ENCODE measurements at regions not wholly inside any gene's neighbourhood (a gene's known extent, or its start where the extent isn't known, plus 50 kb on each side); places are given as distances from the start of the nearest gene placed in this dataset.

DNA sequence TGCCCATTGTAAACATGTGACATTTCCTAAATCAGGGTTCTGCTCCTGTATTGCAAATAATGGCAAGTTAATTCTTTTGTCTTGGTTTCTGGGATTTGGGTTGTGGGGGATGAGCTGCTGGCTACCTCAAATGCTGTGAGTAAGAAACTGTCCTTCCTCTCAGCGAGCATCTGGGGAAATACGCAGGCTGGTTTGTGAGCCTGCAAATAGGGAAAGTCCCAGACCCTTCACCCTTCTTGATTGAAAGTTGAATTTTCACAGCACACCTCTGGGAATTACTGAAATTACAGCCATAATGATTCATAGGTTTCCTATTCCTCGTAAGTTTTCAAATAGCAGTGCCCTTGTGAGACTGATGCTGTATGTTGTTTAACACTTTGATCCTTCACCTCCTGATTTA is 138.1 kb downstream of the TBXT start:
- Histone ChIP-seq H3K4me3 (ENCODE audit: insufficient read depth, low read length, poor library complexity, severe bottlenecking) (no peak overlapping the region), H3K27ac (ENCODE audit: low read depth, low read length) (no peak overlapping the region), H3K9me3 (ENCODE audit: insufficient read depth, low read length) (no peaks in the 10 kb centered on the region), H2AFZ (ENCODE audit: low read depth, low read length, severe bottlenecking) (no peak overlapping the region), H3K9me2 (replicated peaks; ENCODE audit: insufficient read depth, low read length) (no peaks in the 10 kb centered on the region), H4K20me1 (ENCODE audit: low read depth, low read length) (no peaks in the 10 kb centered on the region), H3K27me3 (ENCODE audit: low read length) (no peaks in the 10 kb centered on the region), H3K4me2 (ENCODE audit: low read depth, low read length, poor library complexity, severe bottlenecking) (no peak overlapping the region), H3K79me2 (ENCODE audit: insufficient read depth, low read length) (no peaks in the 10 kb centered on the region), H3K9ac (ENCODE audit: low read length) (no peak overlapping the region), H3K36me3 (ENCODE audit: low read length) (no peaks in the 10 kb centered on the region), H3F3A (ENCODE audit: insufficient read depth) (0 out of 2 replicates have a peak, but pooled peaks cover 9% of the 10 kb centered on the region)
- TF ChIP-seq, protein P1, sequence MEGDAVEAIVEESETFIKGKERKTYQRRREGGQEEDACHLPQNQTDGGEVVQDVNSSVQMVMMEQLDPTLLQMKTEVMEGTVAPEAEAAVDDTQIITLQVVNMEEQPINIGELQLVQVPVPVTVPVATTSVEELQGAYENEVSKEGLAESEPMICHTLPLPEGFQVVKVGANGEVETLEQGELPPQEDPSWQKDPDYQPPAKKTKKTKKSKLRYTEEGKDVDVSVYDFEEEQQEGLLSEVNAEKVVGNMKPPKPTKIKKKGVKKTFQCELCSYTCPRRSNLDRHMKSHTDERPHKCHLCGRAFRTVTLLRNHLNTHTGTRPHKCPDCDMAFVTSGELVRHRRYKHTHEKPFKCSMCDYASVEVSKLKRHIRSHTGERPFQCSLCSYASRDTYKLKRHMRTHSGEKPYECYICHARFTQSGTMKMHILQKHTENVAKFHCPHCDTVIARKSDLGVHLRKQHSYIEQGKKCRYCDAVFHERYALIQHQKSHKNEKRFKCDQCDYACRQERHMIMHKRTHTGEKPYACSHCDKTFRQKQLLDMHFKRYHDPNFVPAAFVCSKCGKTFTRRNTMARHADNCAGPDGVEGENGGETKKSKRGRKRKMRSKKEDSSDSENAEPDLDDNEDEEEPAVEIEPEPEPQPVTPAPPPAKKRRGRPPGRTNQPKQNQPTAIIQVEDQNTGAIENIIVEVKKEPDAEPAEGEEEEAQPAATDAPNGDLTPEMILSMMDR (IDR thresholded peaks at IDR 0.05; ENCODE audit: insufficient read depth, low read length, poor library complexity, severe bottlenecking) = no peak
- TF ChIP-seq EZH2phosphoT487 (conservative IDR thresholded peaks at IDR 0.05; ENCODE audit: low read length) = no peak

DNA sequence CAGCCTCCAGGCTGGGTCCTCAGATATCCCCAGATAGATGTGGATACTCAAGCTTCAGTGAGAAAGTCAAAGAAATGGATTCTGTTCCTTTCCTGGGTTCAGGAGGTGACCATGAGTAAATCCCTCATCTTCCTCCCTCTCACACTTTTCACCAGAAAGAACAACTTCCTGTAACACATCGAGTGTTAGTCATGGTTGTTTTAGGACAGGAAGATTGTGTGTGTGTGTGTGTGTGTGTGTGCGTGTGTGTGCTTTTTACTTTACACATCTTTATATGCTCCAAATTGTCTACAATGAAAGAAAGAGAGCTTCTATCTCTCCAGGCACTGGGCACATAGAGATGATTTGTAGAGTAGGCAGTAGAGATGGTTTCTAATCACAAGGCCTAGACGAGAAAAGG is 139.9 kb downstream of the TBXT start:
- Histone ChIP-seq H2AFZ (ENCODE audit: low read depth, low read length, severe bottlenecking) (no peak overlapping the region), H3K4me3 (ENCODE audit: insufficient read depth, low read length, poor library complexity, severe bottlenecking) (no peak overlapping the region), H3K27ac (ENCODE audit: low read depth, low read length) (no peak overlapping the region)

DNA sequence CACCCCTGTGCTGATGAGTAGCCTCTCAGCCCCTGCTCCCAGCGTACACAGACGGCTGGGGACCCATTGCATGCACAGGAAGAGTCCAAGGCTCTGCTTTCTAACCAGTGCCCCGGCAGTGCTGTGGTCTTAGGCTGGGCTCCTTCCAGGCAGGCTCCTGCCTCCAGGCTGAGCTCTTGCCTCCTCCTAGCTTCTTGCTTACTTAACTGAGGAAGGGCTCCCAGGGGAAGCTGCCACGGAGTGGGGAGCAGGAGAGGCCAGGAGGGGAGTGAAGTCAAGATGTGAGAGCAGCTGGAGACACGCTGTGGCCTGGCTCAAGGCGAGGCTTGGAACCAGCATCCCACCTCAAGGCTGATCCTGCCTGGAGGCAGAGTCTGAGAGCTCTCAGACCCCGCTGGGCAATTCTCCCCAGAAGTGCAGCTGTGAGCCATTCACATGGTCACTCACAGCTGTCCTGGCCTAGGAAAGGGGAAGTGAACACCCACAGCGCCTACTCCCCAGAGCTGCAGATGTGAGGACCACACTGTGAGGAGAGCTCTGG is 141.0 kb downstream of the TBXT start:
- Histone ChIP-seq H3F3A (ENCODE audit: insufficient read depth) (0 out of 2 replicates have a peak, but pooled peaks cover 9% of the 10 kb centered on the region), H3K9ac (ENCODE audit: low read length) (no peak overlapping the region), H3K27me3 (ENCODE audit: low read length) (no peaks in the 10 kb centered on the region), H3K27ac (ENCODE audit: low read depth, low read length) (no peak overlapping the region), H2AFZ (ENCODE audit: low read depth, low read length, severe bottlenecking) (no peak overlapping the region), H3K4me2 (ENCODE audit: low read depth, low read length, poor library complexity, severe bottlenecking) (no peak overlapping the region), H4K20me1 (ENCODE audit: low read depth, low read length) (no peaks in the 10 kb centered on the region), H3K79me2 (ENCODE audit: insufficient read depth, low read length) (no peaks in the 10 kb centered on the region), H3K4me3 (ENCODE audit: insufficient read depth, low read length, poor library complexity, severe bottlenecking) (no peak overlapping the region), H3K36me3 (ENCODE audit: low read length) (no peaks in the 10 kb centered on the region), H3K9me3 (ENCODE audit: insufficient read depth, low read length) (no peaks in the 10 kb centered on the region), H3K9me2 (replicated peaks; ENCODE audit: insufficient read depth, low read length) (no peaks in the 10 kb centered on the region)
- TF ChIP-seq EZH2phosphoT487 (conservative IDR thresholded peaks at IDR 0.05; ENCODE audit: low read length) = no peak
- TF ChIP-seq, protein P1 (IDR thresholded peaks at IDR 0.05; ENCODE audit: insufficient read depth, low read length, poor library complexity, severe bottlenecking) = no peak

More for the DNA sequence above, 139.9 kb downstream of the TBXT start:
- Histone ChIP-seq H3K9me3 (ENCODE audit: insufficient read depth, low read length) (no peaks in the 10 kb centered on the region), H4K20me1 (ENCODE audit: low read depth, low read length) (no peaks in the 10 kb centered on the region), H3K36me3 (ENCODE audit: low read length) (no peaks in the 10 kb centered on the region), H3K9me2 (replicated peaks; ENCODE audit: insufficient read depth, low read length) (no peaks in the 10 kb centered on the region), H3K4me2 (ENCODE audit: low read depth, low read length, poor library complexity, severe bottlenecking) (no peak overlapping the region), H3F3A (ENCODE audit: insufficient read depth) (0 out of 2 replicates have a peak, but pooled peaks cover 9% of the 10 kb centered on the region), H3K9ac (ENCODE audit: low read length) (no peak overlapping the region), H3K27me3 (ENCODE audit: low read length) (no peaks in the 10 kb centered on the region), H3K79me2 (ENCODE audit: insufficient read depth, low read length) (no peaks in the 10 kb centered on the region)
- no peak for TF ChIP-seq EZH2phosphoT487 (conservative IDR thresholded peaks at IDR 0.05; ENCODE audit: low read length)
- TF ChIP-seq, protein P1 (IDR thresholded peaks at IDR 0.05; ENCODE audit: insufficient read depth, low read length, poor library complexity, severe bottlenecking) = no peak

Data from SU-DHL-6 (cell line).